ENCODE measurements at regions not wholly inside any gene's neighbourhood (a gene's known extent, or its start where the extent isn't known, plus 50 kb on each side); places are given as distances from the start of the nearest gene placed in this dataset.

- TF ChIP-seq CTCF (IDR thresholded peaks at IDR 0.05) (no peak), POLR2A (IDR thresholded peaks at IDR 0.05) (no peak)
Measured at GRCh38 chr4:10831727-10832408, 147.3 kb upstream of the CLNK start.

Measured in gastroesophageal sphincter (tissue), 3 donors.